ENCODE measurements at regions not wholly inside any gene's neighbourhood (a gene's known extent, or its start where the extent isn't known, plus 50 kb on each side); places are given as distances from the start of the nearest gene placed in this dataset.

DNA sequence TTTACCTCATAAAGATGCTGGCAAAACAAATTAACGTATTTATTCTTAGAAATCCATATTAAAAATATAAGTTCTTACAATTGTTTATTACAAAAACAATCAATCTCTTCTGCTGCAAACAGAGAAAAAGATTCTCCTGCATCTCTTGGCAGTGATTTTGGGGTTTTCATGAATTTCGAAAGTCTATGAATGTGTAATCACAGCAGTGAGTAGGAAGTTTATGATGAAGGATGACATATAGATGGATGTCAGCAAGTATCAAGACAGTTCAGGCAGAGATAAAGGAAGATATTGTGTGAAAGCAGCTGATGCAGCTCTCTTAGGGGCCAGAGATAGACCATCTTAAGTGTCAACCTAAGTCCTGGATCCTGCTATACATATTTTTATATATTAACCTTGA lies 196.9 kb upstream of the BANK1 start:
- no peak for TF ChIP-seq CTCF (IDR thresholded peaks at IDR 0.05)
- intact Hi-C loops (cut with DNase I), result loop anchor here (10.0 kb wide), 1 partner anchor 429 kb away; no protein-coding TSS in a partner anchor
- Histone ChIP-seq H3K4me3 (no peak overlapping the region), H3K4me1 (no peaks in the 10 kb centered on the region), H3K9ac (ENCODE audit: low read depth in 2 of 2, low read length in 2 of 2) (no peak overlapping the region), H3K27ac (no peak overlapping the region), H3K27me3 (no peaks in the 10 kb centered on the region), H3K36me3 (no peaks in the 10 kb centered on the region), H3K9me3 (no peaks in the 10 kb centered on the region)
- no peak for DNase-seq

DNA sequence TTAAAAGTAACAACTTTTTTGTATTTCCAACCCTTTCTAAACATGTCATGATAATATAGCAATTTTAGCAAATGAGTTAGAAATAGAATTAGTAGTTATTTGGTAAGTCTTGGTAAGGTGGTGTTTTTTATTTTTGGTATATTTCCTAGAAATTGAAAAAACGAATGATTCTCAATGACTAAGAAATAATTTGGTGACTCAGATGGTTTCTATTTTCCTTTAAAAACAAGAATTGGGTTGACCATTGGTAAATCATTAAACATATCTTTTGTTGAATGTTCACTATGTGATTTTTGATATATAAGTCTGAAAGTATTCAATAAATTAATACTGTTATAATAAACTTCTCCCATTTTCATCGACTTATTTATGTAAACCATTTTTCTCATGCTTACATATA lies 206.2 kb upstream of the BANK1 start:
- intact Hi-C loops (cut with DNase I), result no loop called here
- H3K9ac ChIP-seq (ENCODE audit: low read depth in 2 of 2, low read length in 2 of 2), result no peak overlapping the region
- no peaks in the 10 kb centered on the region for H3K36me3 ChIP-seq
- DNase-seq, result no peak
- H3K27ac ChIP-seq, result no peak overlapping the region
- no peaks in the 10 kb centered on the region for H3K9me3 ChIP-seq
- no peak overlapping the region for H3K4me3 ChIP-seq
- no peaks in the 10 kb centered on the region for H3K4me1 ChIP-seq
- no peak for TF ChIP-seq CTCF (IDR thresholded peaks at IDR 0.05)
- no peaks in the 10 kb centered on the region for H3K27me3 ChIP-seq

DNA sequence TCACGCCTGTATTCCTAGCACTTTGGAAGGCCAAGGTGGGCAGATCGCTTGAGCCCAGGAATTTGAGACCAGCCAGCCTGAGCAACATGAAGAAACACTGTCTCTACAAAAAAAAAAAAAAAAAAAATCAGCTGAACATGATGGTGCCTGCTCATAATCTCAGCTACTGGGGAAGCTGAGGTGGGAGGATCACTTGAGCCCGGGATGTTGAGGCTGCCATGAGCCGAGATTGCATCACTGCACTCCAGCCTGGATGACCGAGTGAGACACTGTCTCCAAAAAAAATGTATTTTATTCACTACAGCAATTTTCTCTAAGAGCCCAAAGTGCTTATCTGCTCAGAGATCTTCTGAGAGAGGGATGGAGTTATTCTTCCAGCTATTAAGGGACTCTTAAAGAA lies 215.8 kb upstream of the PPP3CA start:
- Histone ChIP-seq H3K27ac (no peak overlapping the region), H3K4me1 (no peaks in the 10 kb centered on the region), H3K4me3 (no peak overlapping the region), H3K9me3 (no peaks in the 10 kb centered on the region), H3K27me3 (no peaks in the 10 kb centered on the region), H3K9ac (ENCODE audit: low read depth in 2 of 2, low read length in 2 of 2) (no peak overlapping the region), H3K36me3 (no peaks in the 10 kb centered on the region)
- DNase-seq, result no peak
- intact Hi-C loops (cut with DNase I), result no loop called here
- no peak for TF ChIP-seq CTCF (IDR thresholded peaks at IDR 0.05)

GRCh38 chr4:101556842-101557241 lies 209.5 kb upstream of the PPP3CA start:
- intact Hi-C loops (cut with DNase I), result no loop called here
- Histone ChIP-seq H3K4me3 (no peak overlapping the region), H3K9me3 (no peaks in the 10 kb centered on the region), H3K9ac (ENCODE audit: low read depth in 2 of 2, low read length in 2 of 2) (no peak overlapping the region), H3K36me3 (no peaks in the 10 kb centered on the region), H3K4me1 (no peaks in the 10 kb centered on the region), H3K27me3 (no peaks in the 10 kb centered on the region), H3K27ac (no peak overlapping the region)
- no peak for DNase-seq
- TF ChIP-seq CTCF (IDR thresholded peaks at IDR 0.05), result no peak

- Histone ChIP-seq H3K27me3 (no peaks in the 10 kb centered on the region), H3K9me3 (no peaks in the 10 kb centered on the region), H3K27ac (no peak overlapping the region), H3K4me3 (no peak overlapping the region), H3K9ac (ENCODE audit: low read depth in 2 of 2, low read length in 2 of 2) (no peak overlapping the region), H3K36me3 (no peaks in the 10 kb centered on the region), H3K4me1 (no peaks in the 10 kb centered on the region)
- no peak for TF ChIP-seq CTCF (IDR thresholded peaks at IDR 0.05)
- DNase-seq, result no peak
- intact Hi-C loops (cut with DNase I), result no loop called here
Observed at GRCh38 chr4:101555341-101555880, 208.1 kb upstream of the PPP3CA start.
